ENCODE measurements at regions not wholly inside any gene's neighbourhood (a gene's known extent, or its start where the extent isn't known, plus 50 kb on each side); places are given as distances from the start of the nearest gene placed in this dataset.
"Not testable (repeated sequence)": the region's sequence is repeated elsewhere in the genome, so short reads cannot be mapped to it uniquely, and the experiment has no call there.

DNA sequence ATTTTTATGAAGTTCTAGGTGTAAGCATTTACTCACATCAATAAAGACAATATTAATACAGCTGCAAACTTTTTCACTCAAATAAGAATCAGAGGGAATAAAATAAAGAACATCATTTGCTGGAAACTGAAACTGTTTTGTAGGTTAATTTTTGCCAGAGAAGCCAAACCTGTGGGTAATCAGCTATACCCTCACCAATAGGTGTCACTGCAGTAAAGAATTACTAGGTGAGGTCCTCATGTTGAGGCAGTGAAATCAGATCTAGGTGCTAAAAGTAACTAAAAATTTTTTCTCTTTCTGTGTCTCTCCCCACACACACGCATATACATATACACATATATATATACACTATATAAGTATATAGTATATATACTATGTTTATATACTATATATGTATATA lies 1016.3 kb upstream of the SEMA6A start:
- no peak for FAIRE-seq

DNA sequence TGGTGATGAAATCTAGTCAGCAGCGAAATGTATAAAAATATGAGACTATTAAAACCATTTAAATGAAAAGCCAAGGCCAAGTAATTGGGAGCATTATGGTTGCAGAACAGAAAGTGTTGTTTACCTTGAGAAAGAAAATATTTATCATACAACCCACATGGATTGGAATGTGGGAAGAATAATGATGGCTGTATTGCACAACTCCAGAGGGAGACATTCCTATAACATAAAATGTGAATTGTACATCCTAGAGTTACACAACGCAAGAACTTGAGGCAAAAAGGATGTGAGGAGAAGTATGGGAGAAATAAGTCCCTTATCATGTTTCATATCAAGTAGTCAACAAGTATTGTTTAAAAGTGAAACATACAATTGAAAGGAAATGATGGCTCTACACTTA lies 1014.0 kb upstream of the SEMA6A start:
- no peak for FAIRE-seq

DNA sequence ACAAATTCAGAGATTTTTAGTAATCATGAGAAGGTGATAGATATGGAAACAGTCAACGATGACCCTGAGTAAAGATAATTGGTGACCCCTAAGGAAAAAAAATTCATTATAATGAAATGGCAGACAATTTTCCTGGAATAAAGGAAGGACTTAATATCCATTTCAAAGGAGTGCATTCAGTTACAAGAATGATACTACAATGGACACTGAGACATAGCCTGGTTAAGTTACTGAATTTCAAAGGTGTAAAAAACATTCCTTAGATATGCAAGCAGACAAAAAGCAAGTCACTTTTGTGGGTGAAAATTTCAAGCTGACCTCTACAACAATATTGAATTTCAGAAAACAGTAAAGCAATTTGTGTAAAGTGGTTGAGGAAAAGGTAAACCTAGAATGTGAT lies 1012.5 kb upstream of the SEMA6A start:
- FAIRE-seq = no peak

DNA sequence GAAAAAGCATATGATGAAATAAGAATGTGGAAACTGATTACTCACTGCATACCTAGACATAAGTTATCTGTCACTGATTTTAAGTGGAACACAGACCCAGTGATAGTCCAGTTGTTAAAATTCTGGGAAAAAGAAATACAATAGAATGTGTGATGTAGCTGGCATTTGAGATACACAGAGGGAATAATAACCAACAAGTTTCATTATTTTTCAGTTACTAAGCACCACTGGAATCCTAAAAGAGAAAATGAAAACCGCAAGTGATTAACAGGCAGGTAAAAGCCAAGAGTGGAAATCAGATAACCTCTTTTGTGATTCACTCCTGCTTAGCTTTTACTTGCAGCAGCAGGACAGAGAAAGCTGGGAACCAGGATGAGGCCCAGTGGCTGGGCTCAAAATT lies 994.0 kb upstream of the SEMA6A start:
- FAIRE-seq = no peak

DNA sequence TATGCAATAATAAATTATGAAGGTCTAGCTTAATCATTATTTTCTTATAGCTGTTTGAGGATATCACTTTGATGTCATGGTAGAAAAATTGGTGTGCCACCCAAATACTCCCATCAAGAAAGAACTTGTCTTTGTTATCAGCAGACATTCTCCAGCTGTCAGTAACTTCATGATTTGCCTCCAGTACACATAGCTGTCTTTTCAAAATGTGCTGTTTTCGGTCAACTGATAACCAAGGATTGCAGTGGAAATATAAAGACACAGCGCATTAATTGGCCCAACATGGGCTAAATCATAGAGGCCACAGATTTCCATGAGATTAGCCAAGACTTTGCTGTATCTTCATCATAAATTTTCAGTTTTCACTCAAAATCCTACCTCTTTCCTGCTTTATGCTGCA lies 993.5 kb upstream of the SEMA6A start:
- FAIRE-seq = no peak

DNA sequence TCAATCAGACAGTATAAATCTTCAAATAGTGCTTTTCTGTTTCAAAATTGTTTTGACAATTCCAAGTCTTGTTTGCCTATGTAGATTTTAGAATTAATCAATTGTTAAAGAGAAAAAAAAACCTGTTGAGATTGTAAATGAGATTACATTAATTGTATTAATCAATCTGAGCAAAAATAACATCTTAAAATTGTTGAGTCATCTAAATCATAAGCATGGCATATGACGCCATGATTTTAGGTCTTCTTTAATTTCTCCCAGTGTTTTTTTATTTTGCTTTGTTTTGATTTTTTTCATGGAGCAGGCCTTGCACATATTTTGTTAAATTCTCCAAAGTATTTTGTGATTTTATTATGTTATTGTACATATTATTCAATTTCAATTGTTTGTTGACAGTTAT lies 988.0 kb upstream of the SEMA6A start:
- no peak for FAIRE-seq

DNA sequence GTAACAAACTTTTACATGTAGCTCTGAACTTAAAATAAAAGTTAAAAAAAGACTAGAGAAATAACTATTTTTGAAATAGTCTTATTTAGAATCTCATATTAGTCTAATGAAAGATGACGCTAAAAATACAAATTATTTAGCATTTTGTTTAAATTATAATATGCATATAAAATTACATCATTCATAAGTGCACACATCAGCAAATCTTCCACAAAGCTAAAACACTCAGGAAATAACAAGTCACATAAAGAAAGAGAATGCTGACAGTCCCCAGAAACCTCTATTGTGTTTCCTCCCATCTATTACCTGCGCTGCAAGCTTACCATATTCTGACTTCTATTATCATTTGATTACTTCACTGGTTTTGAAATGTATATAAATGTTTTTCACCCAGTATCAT lies 986.9 kb upstream of the SEMA6A start:
- FAIRE-seq = no peak

DNA sequence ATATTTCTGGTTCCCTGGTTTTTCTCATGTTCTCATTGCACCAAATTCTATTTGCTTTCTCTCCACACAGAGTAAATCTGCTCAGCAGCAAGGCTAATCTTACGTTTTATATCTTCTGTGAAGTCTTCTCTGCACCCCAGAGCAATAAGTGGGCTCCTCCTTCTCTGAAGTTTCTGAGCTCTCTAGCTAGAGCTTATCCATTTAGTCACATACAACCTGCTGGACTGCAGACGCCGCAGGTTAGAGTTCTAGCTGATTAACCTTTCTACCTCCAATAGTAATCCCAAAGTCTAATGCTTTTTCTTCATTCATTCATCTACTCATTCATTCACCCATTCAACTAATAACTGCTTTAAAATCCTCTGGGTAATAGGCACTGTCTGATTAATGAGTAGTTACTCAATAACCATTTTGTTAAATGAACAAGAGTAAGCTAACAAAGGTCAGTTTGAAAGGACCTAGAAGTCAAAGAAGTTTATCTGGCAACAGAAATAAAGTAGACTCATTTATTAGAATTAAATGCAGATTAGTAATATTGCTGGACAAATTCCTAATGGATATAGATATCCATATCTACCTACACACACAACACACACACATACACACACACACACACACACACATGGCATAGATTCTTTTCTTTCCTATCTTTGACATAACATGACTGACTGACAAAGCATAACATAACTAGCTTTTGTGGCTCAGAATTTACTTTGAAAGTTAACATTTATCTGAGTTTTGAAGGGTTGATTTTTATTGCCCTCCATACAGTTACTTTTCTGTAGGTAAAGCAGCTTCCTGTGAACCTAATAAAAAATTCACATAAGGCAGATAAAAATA lies 984.6 kb upstream of the SEMA6A start:
- FAIRE-seq = no peak

DNA sequence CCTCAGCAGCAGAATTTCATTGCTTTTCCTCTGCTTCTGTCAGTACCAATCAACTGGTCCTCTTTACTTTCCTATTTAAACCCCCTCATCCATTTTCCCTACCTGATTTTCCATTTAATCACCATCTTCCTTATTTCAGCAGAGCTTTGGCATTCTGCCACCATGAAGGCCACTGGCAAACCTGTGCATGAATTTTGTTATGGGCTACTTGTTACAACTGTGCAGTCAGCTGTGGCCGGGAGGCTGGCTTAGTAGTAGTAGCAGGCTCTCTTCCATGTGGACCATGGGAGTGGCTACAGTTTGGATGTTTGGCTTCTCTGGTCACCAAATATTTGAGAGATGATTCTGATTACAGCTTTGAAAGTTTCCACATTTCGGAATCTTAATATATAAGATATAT lies 976.6 kb upstream of the SEMA6A start:
- FAIRE-seq = no peak

DNA sequence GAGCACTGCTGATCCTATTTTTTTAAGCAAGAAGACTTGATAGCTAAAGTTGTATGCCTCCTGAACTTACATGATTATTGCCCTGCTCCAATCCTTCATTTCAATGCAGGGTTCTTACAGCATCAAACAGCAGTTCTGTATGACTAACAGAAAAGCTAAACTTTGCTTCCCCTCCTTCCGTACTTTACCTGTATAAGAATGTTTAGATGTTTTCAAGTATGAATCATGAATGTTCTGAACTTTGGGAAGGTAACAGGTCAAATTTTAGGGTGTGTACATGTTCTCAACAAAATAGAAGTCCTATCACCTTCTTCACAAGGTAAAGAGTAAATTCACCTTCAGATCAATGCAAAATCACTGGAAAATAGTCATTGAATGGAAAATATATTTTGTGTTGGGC lies 972.6 kb upstream of the SEMA6A start:
- no peak for FAIRE-seq

DNA sequence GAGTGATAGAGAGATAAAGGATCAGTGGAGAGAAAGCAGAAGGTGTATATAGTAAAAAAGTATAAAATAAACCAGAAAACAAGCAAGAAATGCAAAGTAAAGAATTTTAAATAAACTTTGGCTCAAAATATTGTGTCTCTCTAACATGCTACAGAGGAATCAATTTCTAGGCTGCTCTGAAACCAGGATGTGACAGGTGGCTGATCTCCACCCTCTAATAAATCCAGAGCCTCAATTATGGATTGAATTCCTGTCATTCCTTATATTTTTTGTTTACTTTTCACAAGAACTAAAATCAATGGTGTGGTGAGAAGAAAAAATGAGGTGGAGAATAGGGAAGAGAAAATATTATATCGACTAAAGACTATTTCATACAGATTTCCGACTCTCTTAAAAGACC lies 965.1 kb upstream of the SEMA6A start:
- no peak for FAIRE-seq

DNA sequence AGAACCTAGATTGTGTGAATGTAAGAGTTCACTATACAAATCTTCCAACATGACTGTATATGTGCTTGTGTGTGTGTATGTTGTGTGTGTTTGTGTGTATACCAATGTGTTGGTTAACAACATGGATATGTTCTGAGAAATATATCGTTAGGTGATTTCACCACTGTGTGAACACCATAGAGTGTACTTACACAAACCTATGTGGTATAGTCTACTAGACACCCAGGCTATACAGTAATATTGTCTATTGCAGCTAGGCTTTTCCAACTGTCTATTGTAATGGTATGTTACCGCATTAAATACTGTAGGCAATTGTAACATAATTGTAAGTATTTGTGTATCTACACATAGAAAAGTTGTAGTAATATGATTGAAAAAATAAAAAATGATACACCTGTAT lies 959.2 kb upstream of the SEMA6A start:
- no peak for FAIRE-seq

DNA sequence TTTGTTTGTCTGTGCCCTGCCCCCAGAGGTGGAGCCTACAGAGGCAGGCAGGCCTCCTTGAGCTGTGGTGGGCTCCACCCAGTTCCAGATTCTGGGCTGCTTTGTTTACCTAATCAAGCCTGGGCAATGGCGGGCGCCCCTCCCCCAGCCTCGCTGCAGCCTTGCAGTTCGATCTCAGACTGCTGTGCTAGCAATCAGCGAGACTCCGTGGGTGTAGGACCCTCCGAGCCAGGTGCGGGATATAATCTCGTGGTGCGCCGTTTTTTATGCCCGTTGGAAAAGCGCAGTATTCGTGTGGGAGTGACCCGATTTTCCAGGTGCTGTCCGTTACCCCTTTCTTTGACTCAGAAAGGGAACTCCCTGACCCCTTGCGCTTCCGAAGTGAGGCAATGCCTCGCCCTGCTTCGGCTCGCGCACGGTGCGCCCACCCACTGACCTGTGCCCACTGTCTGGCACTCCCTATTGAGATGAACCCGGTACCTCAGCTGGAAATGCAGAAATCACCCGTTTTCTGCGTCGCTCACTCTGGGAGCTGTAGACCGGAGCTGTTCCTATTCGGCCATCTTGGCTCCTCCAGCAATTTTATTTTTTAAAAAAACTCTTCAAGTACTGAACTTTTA lies 958.5 kb upstream of the SEMA6A start:
- not testable (repeated sequence) for FAIRE-seq

DNA sequence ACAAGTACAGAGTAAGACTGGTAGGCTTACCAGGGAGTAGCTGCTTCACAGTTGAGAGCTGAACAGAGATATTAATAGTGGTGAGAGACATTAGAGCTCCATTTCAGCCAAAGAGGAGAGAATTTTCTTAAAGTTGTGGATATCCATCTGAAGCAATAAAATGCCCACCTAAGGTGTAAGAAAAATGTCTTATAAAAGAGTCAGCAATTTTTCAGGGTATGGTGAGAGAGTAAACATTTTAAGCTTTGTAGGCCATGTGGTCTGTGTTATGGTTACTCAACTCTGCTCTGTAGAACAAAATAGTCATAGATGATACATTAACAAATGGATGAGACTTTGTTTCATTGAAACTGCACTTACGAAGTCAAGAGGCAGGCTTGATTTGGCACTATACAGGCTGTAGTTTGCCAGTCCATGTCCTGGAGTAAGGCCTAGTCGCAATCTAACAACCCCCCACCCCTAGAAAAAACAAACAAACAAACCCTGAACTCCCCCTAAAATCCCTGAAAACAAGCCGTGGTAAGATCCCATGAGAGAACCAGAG lies 945.4 kb upstream of the SEMA6A start:
- no peak for FAIRE-seq

DNA sequence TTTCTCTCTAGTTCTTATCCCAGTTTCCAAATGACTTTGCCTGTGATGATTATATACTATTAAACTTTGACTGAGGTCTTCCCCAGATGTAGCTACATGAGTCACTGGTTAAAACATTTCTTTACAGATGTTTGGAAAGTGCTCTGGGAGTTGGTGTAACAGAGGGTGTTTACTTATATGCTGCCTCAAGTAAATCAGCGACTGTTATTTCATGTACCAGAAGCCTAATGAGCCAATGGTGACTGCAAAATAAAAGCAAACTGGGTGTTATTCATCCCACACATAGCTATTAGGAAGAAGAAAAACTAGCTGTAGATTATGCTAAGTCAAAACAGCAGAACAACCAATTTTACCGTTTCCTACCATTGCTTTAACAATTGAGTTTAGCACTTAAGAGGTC lies 929.7 kb upstream of the SEMA6A start:
- no peak for FAIRE-seq

DNA sequence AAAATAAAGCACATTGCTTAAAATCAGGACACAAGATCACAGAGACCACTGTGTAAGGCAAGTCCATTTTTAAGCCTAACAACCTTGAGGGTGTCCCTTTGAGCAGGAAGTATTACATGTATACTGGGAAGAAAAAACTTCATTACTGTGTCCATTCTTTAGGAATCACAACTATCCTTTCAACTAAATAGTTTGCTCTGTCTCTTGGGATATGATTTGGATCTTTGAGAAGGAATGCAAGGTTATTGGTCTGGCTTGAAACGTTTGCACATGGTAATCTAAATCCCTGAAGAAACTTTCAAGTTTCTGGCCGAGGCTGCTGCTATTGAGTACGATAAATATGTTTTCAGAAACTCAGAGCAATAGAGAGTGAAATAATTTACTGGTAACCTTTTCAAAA lies 923.0 kb upstream of the SEMA6A start:
- no peak for FAIRE-seq

DNA sequence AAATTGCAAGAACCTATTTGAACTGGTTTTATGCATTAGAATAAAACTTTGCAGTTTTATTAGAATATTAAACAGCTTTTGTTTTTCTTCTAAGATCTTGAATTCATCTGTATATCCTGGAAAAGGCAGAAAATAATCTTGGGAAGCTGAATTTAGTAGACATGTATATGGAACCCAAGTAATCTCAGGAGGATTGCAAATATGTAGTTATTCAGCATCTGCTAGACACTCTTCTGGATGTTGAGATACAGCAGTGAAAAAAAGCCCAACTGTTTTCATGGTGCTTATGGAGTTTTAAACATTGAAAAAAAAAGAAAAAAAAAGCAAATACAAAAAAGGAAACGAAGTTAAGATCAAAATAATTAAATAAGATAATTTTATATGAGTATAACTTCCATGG lies 922.2 kb upstream of the SEMA6A start:
- FAIRE-seq = peak; percentile 45

DNA sequence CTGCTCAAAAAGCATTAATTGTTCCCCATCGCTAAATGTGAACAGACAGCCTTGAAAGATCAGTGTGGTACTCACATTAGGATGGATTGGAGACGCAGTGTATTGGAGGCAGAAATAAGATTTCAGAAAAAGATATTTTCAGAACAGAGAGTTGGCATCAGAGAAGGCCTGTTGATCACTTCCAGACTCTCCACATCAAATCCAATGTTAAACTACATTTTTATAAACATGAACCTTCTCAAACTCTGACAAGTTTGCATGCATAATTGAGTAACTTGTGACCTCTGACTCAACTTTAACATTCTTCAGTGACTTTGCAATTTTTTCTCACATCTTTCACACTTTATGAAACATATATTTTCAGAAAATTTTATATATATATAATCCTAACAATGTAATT lies 919.6 kb upstream of the SEMA6A start:
- no peak for FAIRE-seq

DNA sequence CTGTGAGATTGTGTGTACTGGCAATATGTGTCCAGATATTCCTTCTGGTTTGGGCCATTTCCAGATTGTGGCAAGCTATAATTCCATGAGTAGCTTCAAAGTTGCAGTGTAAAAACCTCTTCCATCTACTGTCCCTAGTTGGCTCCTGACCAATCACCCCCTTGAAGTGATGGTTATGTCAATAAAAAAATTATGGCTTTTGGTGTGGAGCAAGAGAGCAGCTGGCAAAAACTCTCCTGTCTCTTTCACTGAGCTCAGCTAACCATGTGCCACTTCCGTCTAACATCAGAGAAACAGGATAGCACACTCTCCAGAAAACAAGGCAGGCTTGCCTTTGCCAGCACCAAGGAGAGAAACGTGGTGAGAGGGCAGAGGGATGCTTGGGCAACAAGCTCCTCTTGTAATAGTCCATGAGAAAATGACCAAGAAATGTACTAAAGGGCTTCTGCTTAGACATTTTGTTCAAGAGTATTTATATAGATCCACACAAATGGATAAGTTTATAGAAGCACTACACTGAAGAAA lies 914.4 kb upstream of the SEMA6A start:
- FAIRE-seq = no peak

DNA sequence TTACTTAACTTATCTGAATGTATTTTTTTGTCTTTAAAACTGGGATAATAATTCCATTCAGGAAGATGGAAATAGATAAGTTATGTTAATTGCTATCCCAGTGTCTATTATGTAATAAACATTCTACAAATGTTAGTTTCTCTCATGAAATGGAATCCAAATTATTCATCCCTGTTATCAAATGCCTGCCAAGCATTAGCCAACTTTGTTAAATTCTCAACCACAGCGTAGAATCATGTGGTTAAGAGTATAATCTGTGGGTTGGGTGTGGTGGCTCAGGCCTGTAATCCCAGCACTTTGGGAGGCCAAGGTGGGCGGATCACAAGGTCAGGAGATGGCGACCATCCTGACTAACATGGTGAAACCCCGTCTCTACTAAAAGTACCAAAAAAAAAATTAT lies 912.9 kb upstream of the SEMA6A start:
- no peak for FAIRE-seq

DNA sequence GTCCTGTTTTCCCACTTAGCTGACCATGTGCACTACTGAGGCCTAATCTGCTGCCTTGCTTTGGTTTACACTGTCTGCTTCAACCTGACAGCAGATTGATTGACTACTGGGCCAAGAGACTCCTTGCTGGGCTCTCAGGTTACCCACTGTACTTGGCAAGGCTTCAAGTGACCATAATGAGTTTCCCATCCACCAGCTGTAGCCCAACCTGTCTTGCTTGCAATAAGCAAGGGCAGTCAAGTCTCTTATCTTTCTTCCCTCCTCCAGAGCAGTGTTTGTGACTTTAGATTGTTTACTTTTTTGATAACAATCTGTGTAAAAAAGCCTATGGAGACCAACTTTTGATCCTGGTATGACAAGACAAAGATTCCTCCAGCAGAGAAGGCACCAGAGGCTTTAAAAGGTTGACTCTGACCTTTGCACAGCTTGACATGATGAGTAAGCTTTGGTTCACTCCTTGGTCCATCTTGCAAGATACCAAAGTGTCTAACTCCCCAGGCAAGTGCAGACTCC lies 912.3 kb upstream of the SEMA6A start:
- FAIRE-seq = no peak

DNA sequence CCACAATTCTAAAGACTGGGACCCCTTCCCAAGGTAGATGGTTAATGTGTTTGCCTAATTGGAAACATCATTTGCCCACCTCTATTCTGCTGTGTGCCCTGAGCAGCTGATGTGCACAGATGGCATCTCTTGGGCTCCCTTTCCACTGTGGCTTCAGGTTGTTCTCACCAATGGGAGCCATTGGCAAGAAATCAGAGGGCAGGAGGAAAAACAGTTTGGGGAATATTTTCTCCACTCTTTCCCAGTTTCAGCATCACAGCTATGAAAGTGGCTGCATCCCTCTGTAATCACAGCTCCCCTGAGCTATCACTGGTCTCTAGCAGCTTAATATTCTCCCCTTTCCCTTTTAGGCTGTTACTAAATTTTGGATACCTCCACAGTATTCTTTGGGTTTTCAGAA lies 911.6 kb upstream of the SEMA6A start:
- FAIRE-seq = no peak

DNA sequence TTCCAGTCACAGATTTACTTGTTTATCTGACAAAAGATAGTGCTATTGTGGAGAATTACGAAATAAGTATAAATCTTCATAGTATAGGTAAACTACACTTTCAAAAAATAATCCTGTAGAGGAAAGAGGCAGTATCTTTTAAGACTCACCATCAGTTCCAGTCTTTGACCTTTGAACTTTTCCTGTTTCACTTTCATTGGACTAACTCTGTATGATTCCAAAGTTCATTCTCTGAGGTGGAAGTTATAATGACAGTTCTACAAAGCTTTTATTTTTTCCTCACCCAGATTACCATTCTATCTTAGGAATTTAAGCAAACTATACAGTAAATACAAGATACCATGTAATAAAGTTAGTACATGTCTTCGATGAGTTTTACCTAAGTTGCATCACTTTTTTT lies 901.3 kb upstream of the SEMA6A start:
- FAIRE-seq = peak; percentile 75

DNA sequence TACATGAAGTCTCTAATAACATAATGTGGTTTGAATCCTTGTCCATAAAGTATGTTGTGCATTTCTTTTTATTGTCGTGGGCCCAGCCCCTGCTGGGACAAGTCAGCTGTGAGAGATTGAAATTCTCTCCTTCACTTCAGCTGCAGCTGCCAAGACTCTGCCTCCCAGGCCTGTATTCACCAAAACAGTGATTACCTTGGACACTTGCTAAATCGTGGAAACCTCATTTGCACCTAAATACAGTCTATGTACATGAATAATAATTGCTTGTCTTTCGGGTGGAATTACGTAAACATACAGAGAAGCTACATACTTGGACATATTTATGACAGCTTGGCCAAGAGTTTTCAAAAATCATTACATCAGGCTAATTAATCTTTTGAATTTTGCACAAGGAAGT lies 898.5 kb upstream of the SEMA6A start:
- FAIRE-seq = no peak
